NCI-H446 (cell line): ENCODE measurements at regions not wholly inside any gene's neighbourhood (a gene's known extent, or its start where the extent isn't known, plus 50 kb on each side); places are given as distances from the start of the nearest gene placed in this dataset.
"Not testable (repeated sequence)": the region's sequence is repeated elsewhere in the genome, so short reads cannot be mapped to it uniquely, and the experiment has no call there.

ENCODE experiments used
- DNase-seq, 2 experiments: peaks; one replicate each; lab custom pipeline; 2025; lab: John Stamatoyannopoulos, UW

GRCh38 chr5:111942661-111943401, 185.8 kb upstream of the NREP start:
- no peak for DNase-seq

GRCh38 chr5:111942201-111942600, 185.2 kb upstream of the NREP start:
- DNase-seq: no peak

DNA sequence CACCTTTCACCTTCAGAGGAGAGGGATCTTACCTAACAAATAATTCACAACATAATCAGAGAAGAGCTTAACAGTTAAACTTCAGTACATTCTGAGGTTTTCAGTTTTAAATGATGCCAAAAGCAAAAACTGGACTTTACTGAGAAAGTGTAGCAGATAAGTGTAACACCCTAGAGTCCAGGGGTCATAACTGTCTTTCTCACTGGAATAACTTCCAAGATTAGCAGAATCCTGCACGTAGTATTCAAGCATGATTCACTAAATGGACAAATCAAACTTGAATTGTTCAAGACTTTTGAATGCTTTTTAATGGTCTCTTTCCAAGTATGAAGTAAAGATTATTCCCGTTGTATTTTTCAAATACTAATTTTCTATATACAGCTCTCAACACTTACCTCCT, 180.1 kb upstream of the NREP start:
- DNase-seq: no peak

DNA sequence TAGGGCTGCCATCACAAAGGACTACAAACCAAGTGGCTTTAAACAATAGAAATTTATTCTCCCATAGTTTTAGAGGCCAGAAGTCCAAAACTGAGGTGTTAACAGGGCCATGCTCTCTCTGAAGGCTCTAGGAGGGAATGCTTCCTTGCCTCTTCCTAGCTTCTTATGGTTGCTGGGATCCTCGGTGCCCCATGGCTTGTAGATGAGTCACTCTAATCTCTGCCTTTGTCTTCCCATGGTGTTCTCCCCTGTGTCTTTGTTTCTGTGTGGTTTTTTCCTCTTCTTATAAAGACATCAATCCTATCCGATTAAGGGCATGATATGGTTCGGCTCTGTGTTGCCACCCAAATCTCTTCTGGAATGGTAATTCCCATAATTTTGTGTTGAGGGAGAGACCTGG, 178.8 kb upstream of the NREP start:
- DNase-seq: no peak

- DNase-seq: no peak
Observed at GRCh38 chr5:111935009-111935408, 178.0 kb upstream of the NREP start.

- DNase-seq: no peak
Observed at GRCh38 chr5:111934511-111934910, 177.5 kb upstream of the NREP start.

DNA sequence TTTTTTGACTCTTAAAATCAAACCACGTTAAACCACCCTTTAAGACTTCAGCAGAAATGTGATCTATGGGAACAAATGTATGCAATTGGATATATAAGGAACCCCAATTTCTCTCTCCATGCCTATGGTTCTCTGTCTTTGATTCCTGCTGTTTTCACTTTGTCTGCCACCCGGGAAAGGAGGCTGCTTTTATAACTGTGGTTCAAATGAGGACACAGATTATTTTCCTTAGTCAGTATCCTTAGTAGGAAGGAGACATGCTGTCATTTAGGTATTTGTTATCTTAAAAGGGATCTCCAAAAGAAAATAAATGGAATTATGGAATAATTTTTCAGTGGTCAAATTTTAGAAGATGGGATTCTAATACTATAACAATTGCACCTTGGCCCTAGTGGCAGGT, 176.1 kb upstream of the NREP start:
- no peak for DNase-seq

- peak; percentile 51 to 65 for DNase-seq
Observed at GRCh38 chr5:111932628-111933027, 175.6 kb upstream of the NREP start.

- no peak for DNase-seq
Observed at GRCh38 chr5:111932199-111932598, 175.2 kb upstream of the NREP start.

- no peak for DNase-seq
Observed at GRCh38 chr5:111931655-111932054, 174.7 kb upstream of the NREP start.

- no peak for DNase-seq
Observed at GRCh38 chr5:111930905-111931461, 174.0 kb upstream of the NREP start.

DNA sequence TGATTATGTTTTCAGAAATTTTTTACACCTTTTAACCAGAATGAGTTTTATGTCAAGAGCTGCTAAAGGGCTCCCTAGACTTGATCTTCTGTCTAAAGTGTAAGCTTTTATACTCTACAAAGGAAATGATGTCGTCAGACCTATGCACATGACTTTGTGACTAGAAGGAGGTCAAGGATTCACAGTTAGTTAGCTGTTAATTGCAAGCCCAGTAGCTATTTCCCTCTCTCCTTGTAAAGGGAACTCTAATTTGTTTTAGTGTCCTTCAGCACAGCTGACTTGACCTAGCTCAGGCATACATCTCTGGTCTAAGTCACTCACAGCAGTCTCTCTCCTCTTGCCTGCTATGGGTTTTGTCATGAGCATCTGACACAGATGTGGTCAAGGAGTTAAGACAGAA, 173.5 kb upstream of the NREP start:
- DNase-seq: no peak

GRCh38 chr5:111929867-111930266, 172.9 kb upstream of the NREP start:
- no peak for DNase-seq

GRCh38 chr5:111929261-111929660, 172.3 kb upstream of the NREP start:
- DNase-seq: no peak

DNA sequence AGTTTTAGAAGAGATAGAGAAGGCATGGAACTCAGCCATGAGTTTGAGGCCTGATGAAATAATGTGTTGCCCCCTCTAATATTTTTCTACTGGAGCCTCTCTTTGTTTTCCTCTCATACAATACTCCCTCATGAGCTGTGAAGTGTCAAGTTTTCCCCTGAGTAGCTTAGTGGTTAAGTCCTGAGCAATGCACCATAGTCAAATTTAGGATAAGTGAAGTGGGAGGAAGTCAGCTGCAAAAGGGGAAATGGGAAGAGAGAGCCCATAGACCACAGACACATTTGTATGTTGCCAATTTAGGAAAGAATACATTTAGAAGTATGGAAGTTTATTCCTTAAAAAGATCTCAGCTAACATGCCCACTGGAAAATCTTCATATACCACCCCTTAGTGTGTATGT, 171.5 kb upstream of the NREP start:
- DNase-seq: no peak

GRCh38 chr5:111927191-111927590, 170.2 kb upstream of the NREP start:
- no peak for DNase-seq

DNA sequence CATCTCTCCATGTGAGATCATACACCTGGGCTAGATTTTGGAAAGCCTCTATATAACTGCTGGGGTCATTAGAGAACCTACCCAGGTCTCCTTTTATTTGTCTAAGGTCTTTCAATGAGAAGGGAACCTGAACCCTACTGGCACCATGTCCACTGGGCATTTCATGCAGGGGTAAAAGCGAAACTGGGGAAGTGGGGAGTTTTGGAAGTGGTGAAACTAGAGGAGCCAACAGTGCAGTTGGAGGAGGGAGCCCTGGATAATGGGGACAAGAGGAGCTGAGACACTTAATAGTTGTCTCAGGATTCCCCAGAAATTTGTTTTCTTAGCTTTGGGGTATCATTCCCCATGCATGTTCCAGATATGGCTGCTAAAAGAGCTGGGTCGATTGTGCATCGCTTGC, 169.0 kb upstream of the NREP start:
- no peak for DNase-seq

DNA sequence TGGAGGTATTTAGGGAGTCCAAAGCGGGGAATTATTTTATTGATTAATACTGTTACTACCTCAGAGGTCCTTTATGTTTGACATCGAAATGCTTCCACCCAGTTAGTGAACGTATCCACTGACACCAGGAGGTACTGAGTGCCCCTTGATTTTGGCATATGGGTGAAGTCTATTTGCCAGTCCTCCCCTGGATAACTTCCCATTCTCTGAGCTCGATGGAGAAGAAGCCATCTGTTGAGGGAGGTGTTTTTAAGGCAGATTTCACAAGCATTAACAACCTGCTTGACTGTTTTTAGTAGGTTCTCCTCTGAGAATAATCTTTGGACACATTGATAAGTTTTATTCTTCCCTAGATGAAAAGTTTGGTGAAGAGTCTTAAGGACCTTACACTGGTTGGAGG, 165.3 kb upstream of the NREP start:
- peak; percentile 50 to 81 for DNase-seq

DNA sequence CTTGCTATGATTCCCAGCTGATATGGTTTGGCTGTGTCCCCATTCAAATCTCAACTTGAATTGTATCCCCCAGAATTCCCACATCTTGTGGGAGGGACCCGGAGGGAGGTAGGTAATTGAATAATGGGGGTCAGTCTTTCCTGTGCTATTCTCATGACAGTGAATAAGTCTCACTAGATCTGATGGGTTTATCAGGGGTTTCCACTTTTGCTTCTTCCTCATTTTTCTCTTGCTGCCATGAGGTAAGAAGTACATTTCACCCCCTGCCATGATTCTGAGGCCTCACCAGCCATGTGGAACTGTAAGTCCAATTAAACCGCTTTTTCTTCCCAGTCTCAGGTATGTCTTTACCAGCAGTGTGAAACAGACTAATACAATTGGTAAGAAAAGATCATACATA, 164.7 kb upstream of the NREP start:
- DNase-seq: not testable (repeated sequence)

DNA sequence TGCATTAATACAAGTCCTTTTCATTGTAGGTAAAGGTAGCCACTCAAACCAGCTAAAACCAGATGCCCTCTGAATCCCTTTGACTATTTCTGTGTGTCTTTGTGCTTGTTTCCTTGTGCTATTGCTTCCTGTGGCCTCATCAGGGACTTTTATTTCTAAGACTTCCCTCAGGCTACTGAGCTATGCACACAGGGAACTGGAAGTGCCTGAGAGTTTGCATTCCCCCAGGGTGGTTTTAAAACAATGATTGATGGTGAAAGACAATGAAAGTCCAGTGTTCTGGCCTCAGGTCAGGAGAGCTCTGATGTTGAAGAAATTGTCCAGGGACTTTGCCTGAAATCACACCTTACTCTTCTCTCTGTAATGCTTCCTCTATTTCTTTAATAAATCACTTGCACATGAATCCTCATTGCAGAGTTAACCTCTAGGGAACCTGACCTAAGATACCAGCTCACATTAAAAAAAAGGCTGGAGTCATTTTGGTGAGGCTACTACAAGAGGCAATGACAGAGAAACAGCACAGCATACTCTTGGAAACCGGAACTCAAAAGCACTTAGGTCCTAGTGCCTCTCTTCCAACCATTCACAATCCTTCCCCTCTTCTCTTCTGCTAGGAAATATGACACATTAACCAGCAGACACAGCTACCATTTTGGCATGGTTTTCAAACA, 158.1 kb upstream of the NREP start:
- no peak for DNase-seq

- no peak for DNase-seq
Observed at GRCh38 chr5:111902436-111902835, 145.4 kb upstream of the NREP start.

DNA sequence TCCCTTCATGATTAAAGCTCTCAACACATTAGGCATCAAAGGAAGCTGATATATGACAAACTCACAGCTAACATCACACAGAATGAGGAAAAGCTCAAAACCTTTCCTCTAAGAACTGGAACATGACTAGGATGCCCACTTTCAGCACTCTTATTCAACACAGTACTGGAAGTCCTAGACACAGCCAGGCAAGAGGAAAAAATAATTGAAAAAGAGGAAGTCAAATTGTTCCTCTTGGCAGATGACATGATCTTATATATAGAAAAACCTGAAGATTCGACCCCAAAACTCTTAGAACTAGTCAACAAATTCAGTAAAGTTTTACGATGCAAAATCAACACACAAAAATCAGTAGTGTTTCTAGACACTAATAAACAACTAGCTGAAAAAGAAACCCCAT, 144.3 kb upstream of the NREP start:
- no peak for DNase-seq

- no peak for DNase-seq
Observed at GRCh38 chr5:111892949-111893348, 136.0 kb upstream of the NREP start.

GRCh38 chr5:111887706-111888105, 130.7 kb upstream of the NREP start:
- DNase-seq: no peak
